NCI-H345 treated with DMSO at 0.1 percent for 48 hours (cell line): ENCODE measurements at regions not wholly inside any gene's neighbourhood (a gene's known extent, or its start where the extent isn't known, plus 50 kb on each side); places are given as distances from the start of the nearest gene placed in this dataset.

Experiments used
- DNase-seq: peaks from one replicate; lab custom pipeline; 2025; ENCODE audit not compliant: unreplicated experiment; lab: John Stamatoyannopoulos, UW

DNA sequence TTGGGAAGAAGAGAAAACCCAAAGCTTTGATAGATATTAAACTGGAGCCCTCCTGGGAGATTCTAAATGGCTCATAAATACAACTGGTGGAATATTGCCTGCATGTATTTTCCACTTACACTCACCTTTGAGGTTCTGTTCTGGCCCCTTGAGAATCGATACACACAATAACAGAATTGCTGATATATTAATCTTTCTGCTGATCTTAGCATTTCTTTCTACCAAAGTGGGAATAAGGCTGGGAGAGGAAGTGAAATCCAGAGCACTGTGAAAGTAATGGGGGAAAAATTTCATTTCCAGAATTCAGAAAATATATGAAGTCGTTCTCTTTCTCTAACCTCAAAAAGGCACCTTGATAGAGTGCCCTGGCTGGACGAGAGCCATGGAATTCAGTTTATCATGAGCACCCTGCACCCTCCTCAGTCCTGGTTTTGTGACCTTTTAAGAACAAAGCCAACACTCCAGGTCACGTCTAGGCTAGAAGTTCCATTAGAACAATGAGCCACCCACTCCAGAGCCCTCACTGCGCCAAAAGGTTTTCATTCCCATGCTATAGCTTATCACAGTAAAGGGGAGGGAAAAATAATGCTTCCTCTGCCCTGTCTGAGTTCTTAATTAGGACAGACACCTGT is 244.5 kb downstream of the CD83 start:
- DNase-seq: no peak

DNA sequence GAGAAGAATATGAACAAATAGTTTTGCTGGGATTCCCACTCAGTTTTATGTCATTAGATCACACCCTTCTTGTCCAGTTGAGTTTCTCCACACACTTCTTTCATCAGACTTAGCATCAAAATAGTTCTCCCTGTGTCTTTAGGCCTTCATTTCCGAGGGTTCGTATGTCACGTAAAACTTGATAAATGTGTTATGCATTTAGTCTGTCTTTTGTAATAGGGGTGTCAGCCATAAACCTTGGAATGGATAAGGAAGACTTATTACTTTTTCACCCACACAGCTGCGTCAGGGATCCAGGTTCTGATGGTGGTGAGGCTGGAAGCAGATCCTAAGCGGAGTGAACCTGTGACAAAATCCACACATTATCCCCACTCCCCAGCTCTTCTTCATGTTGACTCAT is 246.8 kb downstream of the CD83 start:
- DNase-seq: no peak

DNA sequence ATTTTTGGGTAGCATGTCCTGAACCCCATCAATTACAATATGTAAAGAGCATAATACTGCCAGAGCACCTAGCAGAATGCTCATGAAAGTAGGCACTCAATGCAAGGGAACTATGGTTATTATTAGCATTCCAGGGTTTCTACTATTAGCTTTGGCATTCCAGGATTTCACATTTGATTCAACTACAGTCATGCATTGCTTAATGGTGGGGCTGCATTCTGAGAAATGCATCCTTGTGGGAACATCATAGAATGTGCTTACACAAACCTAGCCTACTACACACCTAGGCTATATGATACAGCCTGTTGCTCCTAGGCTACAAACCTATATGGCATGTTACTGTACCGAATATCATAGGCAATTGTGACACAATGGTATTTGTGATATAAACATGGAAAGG is 247.8 kb downstream of the CD83 start:
- no peak for DNase-seq

DNA sequence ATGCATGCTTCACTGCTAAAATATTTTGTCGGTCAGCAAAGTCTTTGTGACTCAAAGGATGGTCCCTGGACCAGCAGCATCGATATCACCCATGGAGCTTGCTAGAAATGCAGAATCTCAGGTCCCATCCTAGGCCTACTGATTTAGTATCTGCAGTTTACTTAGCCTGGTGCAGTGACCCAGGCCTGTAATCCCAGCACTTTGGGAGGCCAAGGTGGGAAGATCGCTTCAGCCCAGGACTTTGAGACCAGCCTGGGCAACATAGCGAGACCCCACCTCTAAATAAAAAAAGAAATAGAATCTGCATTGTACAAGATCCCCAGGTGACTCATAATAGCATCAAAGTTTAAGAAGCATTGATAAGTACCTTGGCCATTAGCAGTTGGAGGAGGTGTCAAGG is 248.7 kb downstream of the CD83 start:
- DNase-seq: no peak

DNA sequence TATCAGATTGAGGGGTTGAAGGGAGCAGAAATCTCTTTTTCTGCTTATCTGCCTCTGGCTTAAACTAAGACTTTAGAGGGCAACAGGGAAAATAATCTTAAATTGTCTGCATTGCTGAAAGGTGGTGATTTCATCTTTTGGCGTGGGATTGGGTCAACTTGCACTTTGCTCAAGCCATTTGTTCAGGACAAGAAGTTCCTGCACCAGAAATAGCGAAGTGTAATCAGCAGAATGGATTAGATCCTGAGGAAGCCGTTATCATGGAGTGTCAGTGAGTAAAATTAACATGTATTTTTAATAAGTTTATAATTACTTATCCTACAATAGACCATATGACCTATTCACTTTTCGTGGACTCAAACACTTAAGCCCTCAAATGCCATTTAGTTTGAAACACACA is 249.3 kb downstream of the CD83 start:
- DNase-seq: no peak

DNA sequence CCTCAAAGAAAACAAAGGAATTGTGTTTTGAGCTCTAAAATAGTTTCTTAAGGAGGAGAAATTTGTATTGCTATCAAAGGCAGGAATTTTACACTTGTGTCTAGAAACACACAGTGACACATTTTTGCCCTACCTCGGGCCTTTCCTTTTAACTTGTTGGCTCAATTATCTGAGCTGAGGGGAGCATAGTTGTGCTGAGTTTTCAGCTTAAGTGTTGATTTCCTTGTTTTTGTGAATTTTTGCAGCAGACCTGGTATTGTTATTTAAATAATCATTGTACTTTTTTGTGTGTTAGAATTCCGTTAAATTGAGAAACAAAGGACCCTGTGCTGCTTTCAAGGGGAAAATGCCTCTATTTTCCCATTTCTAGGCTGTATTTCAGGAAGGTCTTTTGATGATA is 249.7 kb downstream of the CD83 start:
- no peak for DNase-seq

DNA sequence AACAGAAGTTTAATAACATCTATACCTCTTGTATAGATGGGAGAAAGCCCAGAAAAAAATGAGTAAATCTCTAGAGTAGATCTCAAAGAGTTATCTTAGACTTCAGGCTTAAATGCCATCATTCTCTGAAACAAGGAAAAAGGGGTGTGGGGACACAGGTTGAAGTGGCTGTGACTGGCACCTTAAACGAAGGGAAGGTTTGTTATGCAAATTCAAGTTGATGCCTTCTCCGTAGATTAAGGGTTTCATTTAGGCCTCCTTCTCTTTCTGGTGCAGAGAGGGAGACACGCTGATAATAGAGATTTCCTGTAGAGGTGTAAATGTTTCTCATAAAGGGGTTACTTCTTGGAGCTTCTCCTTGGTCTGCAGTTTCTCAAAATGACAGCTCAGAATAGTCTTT is 252.1 kb downstream of the CD83 start:
- no peak for DNase-seq

DNA sequence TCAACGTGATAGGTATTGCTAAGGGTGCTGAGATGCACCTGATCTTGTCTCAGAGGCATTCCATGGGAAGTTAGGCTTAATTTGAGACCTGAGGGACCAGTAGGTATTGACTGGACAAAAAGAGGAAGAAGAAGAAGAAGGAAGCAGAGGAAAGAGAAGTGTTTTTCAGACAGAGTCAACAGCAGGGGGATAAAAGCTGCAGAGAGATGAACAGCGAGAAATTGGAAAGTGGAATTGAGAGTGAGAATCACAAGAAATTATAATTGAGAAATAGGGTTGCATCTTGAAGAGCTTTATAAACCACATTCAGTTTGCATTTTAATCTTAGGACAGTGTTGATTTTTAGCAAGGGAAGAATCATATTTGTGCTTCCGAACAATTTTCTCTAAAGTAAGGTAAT is 254.0 kb downstream of the CD83 start:
- DNase-seq: no peak

DNA sequence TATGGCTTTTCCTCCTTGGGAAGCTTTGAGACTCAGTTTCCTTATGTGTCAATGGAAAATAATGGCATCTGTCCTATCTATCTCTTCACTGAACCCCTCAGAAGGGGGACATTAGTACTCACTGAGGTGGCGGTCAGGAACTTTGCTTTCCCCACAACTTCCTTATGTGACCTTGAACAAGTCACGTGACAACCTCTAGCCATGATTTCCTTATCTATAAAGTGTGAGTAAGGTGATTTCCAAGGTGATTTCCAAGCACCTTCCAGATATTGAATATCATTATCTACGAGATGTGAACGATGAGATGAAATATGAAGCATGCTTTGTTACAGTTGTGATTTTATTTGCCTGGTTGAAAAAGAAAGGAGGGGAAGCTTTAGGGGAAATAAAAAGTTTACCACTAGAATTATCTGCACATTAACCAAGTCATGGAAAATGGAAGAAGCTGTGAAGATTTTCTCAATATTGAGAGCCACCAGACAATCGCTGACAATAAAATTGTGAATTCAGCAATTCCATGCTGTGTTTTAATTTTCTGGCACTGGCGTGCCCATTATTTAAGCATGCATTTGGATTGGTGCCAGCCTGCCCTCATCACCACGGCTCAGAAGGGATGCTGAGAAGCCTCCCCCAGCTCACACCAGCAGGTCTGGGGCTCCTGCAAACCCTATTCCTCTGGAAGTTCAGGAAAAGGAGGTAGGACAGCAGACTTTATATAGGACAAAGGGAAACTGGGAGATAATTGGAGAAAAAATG is 255.3 kb downstream of the CD83 start:
- no peak for DNase-seq

DNA sequence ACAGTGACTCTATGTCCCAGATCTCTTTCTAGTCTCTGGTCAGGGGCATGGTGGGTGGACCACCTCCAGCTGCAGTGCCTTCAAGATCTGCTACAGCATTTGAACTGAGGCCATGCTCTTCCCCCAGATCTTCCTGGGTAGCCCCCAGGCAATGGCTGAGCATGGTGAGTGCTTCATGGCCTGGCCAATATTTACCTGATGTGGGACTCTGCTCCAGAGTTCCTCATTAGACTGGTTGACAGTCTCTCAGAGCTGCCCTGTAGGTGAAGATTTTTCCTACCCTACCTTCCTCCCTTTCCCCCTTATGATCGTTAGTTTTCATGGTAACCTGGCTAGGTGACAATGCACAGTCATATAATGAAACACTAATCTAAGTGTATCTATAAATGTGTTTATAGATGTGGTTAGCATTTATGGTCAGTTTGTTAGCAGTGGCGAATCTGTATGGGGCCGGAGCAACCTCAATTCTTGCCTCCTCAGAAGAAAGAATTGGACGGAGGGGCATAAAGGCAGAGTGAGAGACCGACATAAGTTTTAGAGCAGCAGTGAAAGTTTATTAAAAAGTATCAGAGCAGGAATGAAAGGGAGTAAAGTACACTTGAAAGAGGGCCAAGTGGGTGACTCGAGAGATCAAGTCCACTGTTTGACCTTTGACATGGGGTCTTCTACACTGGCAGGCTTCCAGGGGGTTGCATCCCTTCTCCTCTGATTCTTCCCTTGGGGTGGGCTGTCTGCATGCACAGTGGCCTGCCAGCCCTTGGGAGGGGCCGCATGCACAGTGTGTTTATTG is 256.3 kb downstream of the CD83 start:
- no peak for DNase-seq

DNA sequence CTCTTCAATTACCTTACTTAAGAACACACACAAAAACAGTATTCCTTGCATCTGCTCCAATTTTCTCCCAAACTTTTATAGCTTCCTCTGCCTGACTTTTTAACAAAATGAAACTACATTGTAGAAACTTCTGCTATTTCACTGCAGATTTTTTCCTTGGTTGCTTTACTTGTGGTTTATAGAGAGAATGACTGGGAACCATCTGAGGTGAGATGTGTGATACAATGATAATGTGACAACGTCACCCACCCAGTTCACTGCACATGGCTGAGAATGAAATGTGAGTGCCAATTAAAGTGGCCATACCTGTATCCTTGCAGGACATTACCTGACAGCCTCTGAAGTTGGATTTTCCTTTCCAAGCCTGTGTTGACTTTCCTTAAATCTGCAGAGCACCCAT is 258.4 kb downstream of the CD83 start:
- DNase-seq: no peak

DNA sequence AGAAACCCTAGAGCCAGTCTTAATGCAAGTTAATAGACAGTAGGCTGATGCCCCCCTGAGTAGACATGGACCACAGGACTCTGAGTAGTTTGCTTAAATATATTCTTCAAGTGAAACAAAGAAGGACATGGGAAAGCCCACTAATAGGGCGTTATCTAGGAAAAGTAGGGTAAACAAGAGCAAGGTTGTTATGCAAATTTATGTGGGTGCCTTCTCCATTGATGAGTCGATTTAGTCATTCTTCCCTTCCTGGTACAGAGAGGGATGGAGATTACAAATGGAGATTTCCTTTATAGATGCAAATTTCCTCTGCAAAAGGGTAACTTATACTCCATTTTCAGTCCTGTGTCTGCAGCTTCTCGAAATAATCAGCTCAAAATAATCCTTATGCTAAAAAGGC is 262.0 kb downstream of the CD83 start:
- no peak for DNase-seq

DNA sequence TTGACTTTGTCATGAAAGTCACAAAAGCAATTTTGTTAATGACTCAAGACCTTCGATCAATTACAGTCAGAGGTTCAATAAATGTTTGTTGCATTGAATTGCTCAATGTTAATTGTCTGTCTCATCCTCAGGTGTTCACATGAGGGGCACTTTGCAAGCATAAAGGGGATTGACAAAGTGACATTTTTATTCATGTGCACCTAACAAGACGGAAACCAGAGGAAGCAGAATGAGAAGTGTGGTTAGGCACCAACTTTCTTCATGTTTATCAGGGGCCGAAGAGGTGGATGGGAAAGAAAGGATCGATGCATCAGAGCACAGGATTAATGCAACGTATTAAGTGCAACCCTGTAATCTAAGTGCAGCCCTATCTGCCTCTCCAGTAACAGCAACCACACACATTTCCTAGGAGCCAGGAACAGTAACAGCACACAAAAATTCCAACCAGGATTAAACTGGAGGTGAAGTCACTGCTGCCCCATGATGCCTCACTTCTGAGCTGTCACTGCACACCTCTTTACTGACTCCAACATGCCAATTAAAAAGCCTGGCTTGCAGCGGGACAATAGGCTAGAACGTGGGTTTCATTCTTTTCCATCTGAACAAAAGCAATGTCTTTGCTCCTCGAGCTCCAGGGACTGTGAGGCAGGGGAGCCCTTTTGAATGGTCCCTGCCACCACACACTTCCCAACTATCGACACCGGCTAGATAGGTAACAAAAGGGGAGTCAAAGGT is 262.7 kb downstream of the CD83 start:
- peak; percentile 1 for DNase-seq

DNA sequence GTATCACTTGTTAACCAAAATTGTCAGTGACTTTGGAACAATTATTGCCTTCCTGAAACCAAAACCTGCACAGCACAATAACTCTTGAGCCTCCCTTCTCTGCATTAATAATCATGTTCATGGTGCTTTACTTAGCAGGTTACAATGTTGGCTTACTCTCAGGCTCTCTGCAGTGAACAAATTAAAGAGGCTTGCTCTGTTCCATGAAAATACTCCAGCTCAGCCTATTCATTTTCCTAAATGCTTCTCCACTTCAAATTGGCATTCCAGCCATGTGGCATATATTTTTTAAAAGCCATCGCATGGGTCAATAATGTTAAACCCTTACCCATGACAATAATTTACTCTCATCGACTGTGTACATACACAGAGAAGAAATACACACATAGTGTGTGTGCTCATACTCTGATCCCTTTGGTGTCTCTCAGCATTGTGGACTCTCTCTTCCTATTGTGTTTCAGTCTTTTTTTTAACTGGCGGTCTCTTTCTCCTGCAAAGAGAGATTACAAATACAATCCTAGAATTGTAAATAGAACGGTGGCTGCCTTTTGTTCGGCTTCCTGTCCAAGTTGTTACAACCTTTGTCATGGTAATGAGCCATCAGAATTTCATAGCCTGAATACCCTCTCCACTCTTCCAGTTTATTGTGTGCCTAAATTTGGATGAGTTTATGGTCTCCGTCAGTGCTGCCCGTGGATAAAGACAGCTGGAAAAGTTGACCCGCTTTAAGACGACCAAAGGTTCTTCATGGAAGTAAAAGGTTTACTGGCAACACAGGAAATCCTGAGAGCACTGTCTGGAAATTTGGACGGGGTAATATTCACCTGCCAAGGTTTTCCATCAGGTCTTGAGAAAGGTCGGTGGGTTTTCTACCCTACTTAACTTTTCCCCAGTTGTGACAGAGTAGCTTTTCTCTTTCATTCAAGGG is 263.6 kb downstream of the CD83 start:
- DNase-seq: peak; percentile 60

DNA sequence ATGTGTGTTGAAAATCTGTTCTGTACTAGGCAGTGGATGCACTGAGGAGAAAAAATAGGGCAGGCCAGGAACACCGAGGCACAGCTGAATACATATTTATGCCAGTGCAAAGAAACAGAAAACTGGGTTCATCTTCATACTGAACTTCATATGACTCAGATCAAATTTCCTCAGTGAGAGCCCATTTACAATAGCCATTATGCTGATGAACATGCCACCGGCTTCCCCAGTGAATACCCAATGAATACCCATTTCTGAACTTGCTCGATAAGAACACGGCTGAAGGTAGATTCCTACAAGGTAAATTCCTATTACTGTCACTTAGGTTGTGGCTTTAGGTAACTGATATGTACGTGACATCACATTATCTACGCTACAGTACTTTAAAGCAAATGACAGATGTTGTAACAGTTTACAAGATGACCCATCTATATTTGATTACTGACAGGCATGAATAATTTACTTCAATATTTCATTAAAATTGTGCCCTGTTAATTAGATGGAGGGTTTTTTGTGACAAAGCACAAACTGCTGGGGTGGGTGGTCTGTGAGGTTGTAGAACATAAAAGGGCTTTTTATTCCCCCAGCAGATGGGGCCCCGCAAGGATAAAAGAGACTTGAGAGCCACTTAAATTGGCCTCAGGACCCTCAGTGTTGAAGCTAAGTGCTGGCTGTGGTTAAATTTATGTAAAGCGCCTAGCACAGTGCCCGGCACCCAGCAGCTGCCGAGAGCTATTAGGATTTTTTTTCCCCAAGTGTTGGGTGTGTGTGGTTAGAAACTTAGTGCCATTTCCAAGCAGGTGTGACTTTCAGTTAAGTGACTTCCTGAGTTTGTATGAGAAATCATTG is 264.5 kb downstream of the CD83 start:
- DNase-seq: no peak

DNA sequence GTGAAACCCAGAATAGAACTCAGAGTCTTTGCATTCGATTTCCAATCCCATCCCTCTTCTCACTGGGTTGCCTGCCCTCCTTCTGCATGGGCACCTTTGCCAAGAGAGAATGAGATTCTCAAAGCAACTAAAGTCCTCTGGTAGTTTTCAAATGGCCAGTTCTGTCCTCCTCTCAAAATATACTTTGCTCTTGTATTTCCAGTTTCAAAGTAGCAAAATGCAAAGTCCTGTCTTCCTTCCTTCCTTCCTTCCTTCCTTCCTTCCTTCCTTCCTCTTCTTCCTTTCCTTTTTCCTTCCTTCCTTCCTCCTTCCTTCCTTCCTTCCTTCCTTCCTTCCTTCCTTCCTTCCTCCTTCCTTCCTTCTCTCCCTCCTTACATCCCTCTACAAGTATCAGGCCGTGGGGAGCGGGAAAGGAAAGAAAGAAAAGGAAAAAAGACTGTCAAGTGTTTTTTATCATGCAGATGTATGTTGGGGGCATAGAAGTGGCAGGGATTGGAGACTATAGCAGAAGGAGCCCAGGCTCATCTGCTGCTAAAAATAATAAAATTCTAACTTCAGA is 265.2 kb downstream of the CD83 start:
- no peak for DNase-seq

DNA sequence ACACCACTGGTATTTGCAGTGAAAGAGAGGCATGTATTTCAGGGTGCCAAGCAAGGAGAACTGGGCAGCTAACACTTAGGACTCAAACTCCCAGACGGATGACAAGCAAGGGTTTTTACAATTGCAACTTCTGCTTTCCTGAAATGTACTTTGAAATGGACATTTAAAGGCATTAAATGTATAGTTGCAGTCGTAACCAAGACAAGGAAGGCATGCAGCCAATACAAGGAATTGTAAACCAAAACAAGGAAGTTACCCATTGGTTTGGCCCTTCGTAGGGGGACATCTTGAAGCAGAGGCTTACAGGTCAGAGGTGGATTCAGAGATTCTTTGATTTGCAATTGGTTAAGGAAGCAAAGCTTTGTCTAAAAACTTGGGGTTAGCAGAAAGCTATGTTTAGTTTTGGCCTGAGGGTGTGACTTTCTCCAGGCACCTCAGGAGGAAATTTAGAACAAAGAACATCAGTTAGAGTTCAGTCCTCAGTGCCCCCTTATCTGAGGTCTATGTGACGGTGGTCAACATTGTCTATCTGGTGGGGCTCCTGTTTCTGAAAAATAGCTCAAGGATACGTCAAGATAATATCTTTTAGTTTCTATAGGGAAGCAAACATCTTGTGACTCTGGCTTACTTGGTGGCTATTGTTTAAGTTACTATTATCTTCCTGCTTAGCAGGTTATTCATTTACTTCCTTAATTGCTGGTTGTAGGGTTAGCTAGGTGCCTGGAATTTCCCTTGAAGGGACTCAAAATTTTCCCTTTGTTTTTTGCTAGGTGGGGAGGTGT is 266.0 kb downstream of the CD83 start:
- no peak for DNase-seq

DNA sequence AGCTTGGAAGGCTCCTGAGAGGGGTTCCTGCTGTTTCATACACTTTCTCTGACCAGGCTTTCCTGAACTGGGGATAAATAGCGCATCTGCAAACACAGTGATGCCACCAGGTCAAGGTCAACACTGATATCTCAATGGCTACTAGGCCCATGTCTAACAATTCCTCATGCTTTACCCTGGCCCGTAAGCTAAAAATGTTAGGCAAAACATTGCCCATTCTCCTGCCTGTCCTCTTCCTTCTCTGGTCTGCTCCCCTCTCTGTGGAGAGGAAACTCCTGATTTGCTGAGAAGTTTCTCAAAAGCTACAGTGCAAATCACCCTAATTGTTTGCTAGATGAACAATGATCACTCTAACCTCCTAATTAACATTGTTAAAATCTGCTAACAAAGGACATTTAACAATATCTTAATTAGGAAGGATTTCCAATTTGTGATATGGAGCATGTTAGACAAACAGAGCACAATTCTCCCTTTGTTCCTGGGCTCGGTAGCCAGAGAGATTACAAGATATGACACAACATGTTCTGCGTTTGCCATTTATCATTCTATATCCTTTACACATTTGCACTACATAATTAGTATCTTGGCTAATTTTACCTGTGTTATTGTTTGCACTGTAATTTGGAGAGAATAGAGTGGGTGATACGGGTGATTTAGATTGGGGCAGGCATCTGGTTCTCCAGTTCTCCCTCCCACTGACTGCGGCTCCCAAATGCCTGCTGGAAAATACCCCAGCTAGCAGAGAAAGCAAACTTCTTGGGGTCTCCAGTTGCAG is 266.8 kb downstream of the CD83 start:
- DNase-seq: peak; percentile 2
